ENCODE measurements at regions not wholly inside any gene's neighbourhood (a gene's known extent, or its start where the extent isn't known, plus 50 kb on each side); places are given as distances from the start of the nearest gene placed in this dataset.

DNA sequence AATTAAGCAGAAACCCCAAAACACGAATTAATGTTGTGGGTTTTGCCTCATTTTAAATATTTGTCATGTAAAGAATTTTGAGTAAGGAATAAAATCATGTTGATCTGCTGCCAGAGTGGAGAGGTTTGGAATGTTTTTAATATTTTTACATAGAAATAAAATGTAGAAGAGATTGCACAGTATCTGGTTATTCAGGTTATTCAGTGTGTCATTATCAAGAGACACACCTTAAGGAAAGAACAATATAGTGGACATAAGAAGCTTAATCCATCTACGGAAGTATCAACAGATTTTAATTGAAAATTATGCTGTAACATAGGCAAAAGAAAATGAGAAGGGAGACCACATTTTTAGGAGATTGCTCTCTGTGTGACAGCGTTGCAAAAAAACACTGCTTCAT is 410.4 kb downstream of the MED10 start:
- TF ChIP-seq POLR2A (IDR thresholded peaks at IDR 0.05): no peak
- no peak for TF ChIP-seq CTCF (IDR thresholded peaks at IDR 0.05)
